Activated naive CD4-positive, alpha-beta T cell treated with anti-CD3 and anti-CD28 coated beads for 36 hours (primary cell): ENCODE measurements at regions not wholly inside any gene's neighbourhood (a gene's known extent, or its start where the extent isn't known, plus 50 kb on each side); places are given as distances from the start of the nearest gene placed in this dataset.
"Not testable (repeated sequence)": the region's sequence is repeated elsewhere in the genome, so short reads cannot be mapped to it uniquely, and the experiment has no call there.

Experiments
- CTCF ChIA-PET: fragments of 350-600 bp; sonication (Branson Sonifier 250); formaldehyde crosslinking; loops from one replicate; lab custom pipeline; 2021; ENCODE audit warnings: antibody characterized with exemption; lab: Charles Lee
- DNase-seq: peaks from one replicate; pipeline ENCODE4 v3.0.0-alpha.2; 2020
- H3K27ac Mint-ChIP-seq: one replicate; pipeline ENCODE4 v1.8.0; 2021; ENCODE audit warnings: mild to moderate bottlenecking, mixed read lengths
- H3K27me3 Mint-ChIP-seq: one replicate; pipeline ENCODE4 v1.8.0; 2021; ENCODE audit warnings: low read depth, mixed read lengths
- H3K36me3 Mint-ChIP-seq: one replicate; pipeline ENCODE4 v1.8.0; 2021; ENCODE audit warnings: low read depth, mixed read lengths
- H3K4me1 Mint-ChIP-seq: one replicate; pipeline ENCODE4 v1.8.0; 2021; ENCODE audit warnings: low read depth, mixed read lengths
- H3K4me3 Mint-ChIP-seq: one replicate; pipeline ENCODE4 v1.8.0; 2021; ENCODE audit warnings: mild to moderate bottlenecking, moderate library complexity, mixed read lengths
- H3K9me3 Mint-ChIP-seq: one replicate; pipeline ENCODE4 v1.8.0; 2021; ENCODE audit warnings: mixed read lengths
- intact Hi-C: fragments of 100-400 bp; cut with micrococcal nuclease; formaldehyde crosslinking; loops from one replicate; pipeline ENCODE4 v1.15.1; 2023

- peaks cover 6% of the 10 kb centered on the region for H3K9me3 Mint-ChIP-seq
- H3K27ac Mint-ChIP-seq, result no peak overlapping the region
- CTCF ChIA-PET, result no interaction called here
- H3K4me3 Mint-ChIP-seq, result no peak overlapping the region
- DNase-seq, result no peak
- no peaks in the 10 kb centered on the region for H3K4me1 Mint-ChIP-seq
- intact Hi-C loops, result no loop called here
- H3K27me3 Mint-ChIP-seq, result no peaks in the 10 kb centered on the region
- no peaks in the 10 kb centered on the region for H3K36me3 Mint-ChIP-seq
Observed at GRCh38 chr4:181776264-181777054, 466.7 kb upstream of the TENM3 start.

DNA sequence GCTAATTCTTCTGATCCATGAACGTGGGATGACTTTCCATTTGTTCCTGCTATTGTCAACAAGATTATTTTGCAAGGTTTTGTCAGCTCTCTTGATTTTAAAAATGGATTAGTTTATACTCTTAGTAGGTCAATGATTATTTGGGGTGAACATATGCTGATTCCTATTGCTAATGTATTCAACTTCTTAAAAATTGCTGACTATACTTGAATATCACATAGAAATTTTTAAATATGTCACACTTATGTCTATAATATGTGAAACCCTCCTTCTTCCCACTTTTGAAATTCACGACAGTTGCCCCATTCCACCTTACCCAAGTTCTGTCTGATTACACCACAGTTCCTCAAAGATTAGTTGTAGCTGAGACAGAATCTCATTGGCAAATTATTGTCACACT is 465.7 kb upstream of the TENM3 start:
- no peaks in the 10 kb centered on the region for H3K27me3 Mint-ChIP-seq
- H3K4me1 Mint-ChIP-seq, result no peaks in the 10 kb centered on the region
- CTCF ChIA-PET, result interaction anchor here (0.7 kb wide), 1 partner anchor 1296 kb away, joined by 3 read pairs; no protein-coding TSS in a partner anchor
- no peak for DNase-seq
- peaks cover 8% of the 10 kb centered on the region for H3K9me3 Mint-ChIP-seq
- H3K36me3 Mint-ChIP-seq, result no peaks in the 10 kb centered on the region
- intact Hi-C loops, result no loop called here
- no peak overlapping the region for H3K4me3 Mint-ChIP-seq
- H3K27ac Mint-ChIP-seq, result no peak overlapping the region

DNA sequence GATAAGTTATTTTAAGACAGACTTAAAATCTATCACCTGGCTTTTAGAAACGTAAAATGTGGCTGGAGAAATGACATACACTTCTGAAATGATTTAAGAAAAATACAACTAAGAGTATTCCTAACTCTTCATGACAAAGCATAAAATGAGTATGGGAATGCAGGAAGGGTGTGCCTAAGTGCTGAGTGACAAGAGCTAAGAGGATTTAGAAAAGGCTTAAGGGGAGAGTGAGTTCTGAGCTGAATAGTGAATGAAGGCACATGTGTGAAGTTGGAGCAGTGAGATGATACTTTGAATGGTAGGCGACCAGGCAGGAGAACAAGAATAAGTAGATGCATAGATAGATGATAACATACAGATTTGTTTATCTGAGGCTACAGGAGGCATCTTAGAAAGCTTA is 458.3 kb upstream of the TENM3 start:
- Mint-ChIP-seq H3K27ac (no peak overlapping the region), H3K36me3 (no peaks in the 10 kb centered on the region), H3K27me3 (no peaks in the 10 kb centered on the region), H3K4me1 (no peaks in the 10 kb centered on the region), H3K4me3 (no peak overlapping the region), H3K9me3 (peaks cover 5% of the 10 kb centered on the region)
- DNase-seq, result no peak
- intact Hi-C loops, result no loop called here
- CTCF ChIA-PET, result no interaction called here

GRCh38 chr4:181792641-181793040 is 450.6 kb upstream of the TENM3 start:
- intact Hi-C loops, result no loop called here

DNA sequence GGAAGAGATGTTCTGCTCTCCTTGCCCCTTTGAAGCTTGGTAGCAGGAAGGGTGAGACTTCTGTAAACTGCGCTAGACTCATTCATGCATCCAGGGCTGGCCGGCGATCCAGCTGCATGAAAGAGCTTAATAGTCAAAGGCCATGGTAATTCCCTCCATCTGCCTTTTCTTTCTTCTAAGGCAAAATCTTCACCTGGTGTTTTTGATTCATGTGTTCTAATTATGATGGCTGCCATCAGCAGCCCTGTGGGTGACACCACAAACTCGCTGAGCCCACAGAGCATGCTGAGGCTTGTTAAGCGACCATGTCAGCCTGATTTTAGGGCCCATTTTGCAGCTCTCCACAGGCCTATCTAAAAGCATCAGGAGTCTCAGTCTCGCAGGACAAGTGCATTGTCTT is 450.1 kb upstream of the TENM3 start:
- Mint-ChIP-seq H3K36me3 (no peaks in the 10 kb centered on the region), H3K4me3 (no peak overlapping the region), H3K9me3 (peaks cover 13% of the 10 kb centered on the region), H3K4me1 (no peaks in the 10 kb centered on the region), H3K27ac (no peak overlapping the region), H3K27me3 (no peaks in the 10 kb centered on the region)
- DNase-seq, result no peak
- CTCF ChIA-PET, result interaction anchor here (0.6 kb wide), 1 partner anchor 1188 kb away, joined by 3 read pairs; no protein-coding TSS in a partner anchor
- intact Hi-C loops, result no loop called here

More at GRCh38 chr4:181792641-181793040, 450.6 kb upstream of the TENM3 start:
- Mint-ChIP-seq H3K27ac (no peak overlapping the region), H3K36me3 (no peaks in the 10 kb centered on the region), H3K9me3 (peaks cover 14% of the 10 kb centered on the region), H3K4me1 (no peaks in the 10 kb centered on the region), H3K4me3 (no peak overlapping the region), H3K27me3 (no peaks in the 10 kb centered on the region)
- no peak for DNase-seq
- CTCF ChIA-PET, result interaction anchor here (0.6 kb wide), 1 partner anchor 1188 kb away, joined by 3 read pairs; no protein-coding TSS in a partner anchor

DNA sequence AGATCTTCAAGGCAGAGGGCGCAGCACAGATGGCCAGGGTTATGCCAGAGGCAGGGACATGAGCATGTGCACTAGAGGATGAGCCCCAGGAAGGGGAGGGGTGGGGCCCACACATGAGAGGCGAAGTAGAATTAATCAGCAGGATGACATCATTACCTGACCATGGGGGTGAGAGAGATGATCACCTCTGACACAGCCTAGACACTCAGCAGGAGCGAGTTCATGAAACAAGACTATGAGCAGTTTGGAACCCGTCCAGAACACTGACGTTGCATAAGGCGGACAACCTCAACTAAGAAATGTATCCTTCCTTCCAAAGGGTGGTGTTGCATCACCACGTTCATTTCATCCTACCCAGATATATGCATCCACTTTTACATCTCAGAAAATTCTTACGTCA is 446.7 kb upstream of the TENM3 start:
- peaks cover 13% of the 10 kb centered on the region for H3K9me3 Mint-ChIP-seq
- H3K27ac Mint-ChIP-seq, result no peak overlapping the region
- H3K27me3 Mint-ChIP-seq, result no peaks in the 10 kb centered on the region
- CTCF ChIA-PET, result no interaction called here
- H3K4me3 Mint-ChIP-seq, result no peak overlapping the region
- no peaks in the 10 kb centered on the region for H3K4me1 Mint-ChIP-seq
- H3K36me3 Mint-ChIP-seq, result no peaks in the 10 kb centered on the region
- DNase-seq, result no peak
- intact Hi-C loops, result no loop called here

GRCh38 chr4:181798536-181798935 is 444.7 kb upstream of the TENM3 start:
- Mint-ChIP-seq H3K27me3 (no peaks in the 10 kb centered on the region), H3K9me3 (peaks cover 13% of the 10 kb centered on the region), H3K27ac (no peak overlapping the region), H3K4me3 (no peak overlapping the region), H3K4me1 (no peaks in the 10 kb centered on the region), H3K36me3 (no peaks in the 10 kb centered on the region)
- CTCF ChIA-PET, result no interaction called here
- DNase-seq, result no peak
- intact Hi-C loops, result no loop called here

DNA sequence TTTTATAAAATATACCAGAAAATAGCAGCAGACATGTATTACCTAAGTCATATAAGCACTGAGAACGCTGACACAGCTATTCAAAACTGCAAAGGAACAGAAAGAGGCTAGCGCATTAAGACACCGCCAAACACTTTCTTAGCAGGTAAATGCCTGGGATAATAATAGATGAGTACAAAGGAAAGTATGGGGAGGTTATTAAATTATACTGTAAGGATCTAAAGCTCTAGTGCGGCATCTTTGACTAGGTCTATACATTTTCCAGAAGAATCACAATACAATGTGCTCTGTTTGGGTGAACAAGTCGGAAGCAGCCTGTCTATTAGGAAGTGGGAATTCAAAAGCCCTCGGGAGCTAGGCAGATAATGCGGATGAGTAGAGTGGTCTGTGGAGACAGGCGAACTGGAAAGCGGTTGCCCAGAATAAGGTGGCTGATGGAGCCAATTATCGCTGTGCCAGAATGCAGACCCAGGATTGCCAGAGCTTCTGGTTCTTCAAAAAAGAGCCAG is 443.6 kb upstream of the TENM3 start:
- peaks cover 10% of the 10 kb centered on the region for H3K9me3 Mint-ChIP-seq
- no peak for DNase-seq
- no peak overlapping the region for H3K4me3 Mint-ChIP-seq
- intact Hi-C loops, result no loop called here
- no peaks in the 10 kb centered on the region for H3K27me3 Mint-ChIP-seq
- no peaks in the 10 kb centered on the region for H3K36me3 Mint-ChIP-seq
- CTCF ChIA-PET, result no interaction called here
- no peaks in the 10 kb centered on the region for H3K4me1 Mint-ChIP-seq
- no peak overlapping the region for H3K27ac Mint-ChIP-seq

DNA sequence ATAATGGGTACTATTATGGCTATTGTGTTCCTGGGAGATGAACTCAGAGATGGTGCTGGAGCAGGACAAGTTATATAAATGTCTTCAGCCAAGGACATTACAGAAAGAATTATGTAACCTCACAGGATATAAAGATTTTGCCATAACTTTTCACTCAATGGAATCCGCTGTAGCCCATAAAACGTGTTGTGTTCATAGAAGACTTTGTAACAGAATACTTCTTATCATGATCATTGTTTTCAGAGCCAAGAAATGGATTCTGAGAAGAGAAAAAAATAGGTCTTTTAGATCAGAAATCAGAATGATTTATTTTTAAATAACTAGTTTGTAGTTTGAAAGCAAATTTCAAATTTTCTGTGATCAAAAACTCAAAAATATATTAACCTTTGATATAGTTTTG is 441.0 kb upstream of the TENM3 start:
- CTCF ChIA-PET, result no interaction called here
- Mint-ChIP-seq H3K27ac (no peak overlapping the region), H3K27me3 (no peaks in the 10 kb centered on the region), H3K4me3 (no peak overlapping the region), H3K9me3 (no peaks in the 10 kb centered on the region), H3K36me3 (no peaks in the 10 kb centered on the region), H3K4me1 (no peaks in the 10 kb centered on the region)
- DNase-seq, result no peak
- intact Hi-C loops, result no loop called here

DNA sequence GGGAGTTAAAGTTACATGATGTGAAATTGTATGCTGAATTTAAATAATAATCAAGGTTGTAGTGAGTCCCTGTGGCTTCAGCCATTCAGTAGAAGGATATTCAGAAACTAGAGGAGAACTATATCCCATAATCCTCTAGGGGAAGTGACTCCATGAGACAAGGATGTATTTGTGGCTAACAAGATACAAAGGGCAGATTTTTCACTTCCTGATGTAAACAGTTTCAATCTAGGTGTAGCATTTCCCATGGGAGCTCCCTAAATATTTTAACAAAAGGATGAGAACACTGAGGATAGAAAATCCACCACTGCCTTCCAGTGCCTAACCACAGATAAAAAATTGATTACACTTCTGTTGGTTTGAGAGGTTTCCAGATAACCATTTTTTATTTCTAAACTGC is 435.4 kb upstream of the TENM3 start:
- peaks cover 5% of the 10 kb centered on the region for H3K9me3 Mint-ChIP-seq
- H3K27ac Mint-ChIP-seq, result no peak overlapping the region
- intact Hi-C loops, result no loop called here
- no peak for DNase-seq
- CTCF ChIA-PET, result no interaction called here
- no peaks in the 10 kb centered on the region for H3K36me3 Mint-ChIP-seq
- no peak overlapping the region for H3K4me3 Mint-ChIP-seq
- H3K27me3 Mint-ChIP-seq, result no peaks in the 10 kb centered on the region
- H3K4me1 Mint-ChIP-seq, result no peaks in the 10 kb centered on the region

GRCh38 chr4:181810711-181811110 is 432.5 kb upstream of the TENM3 start:
- H3K4me3 Mint-ChIP-seq, result no peak overlapping the region
- H3K4me1 Mint-ChIP-seq, result no peaks in the 10 kb centered on the region
- intact Hi-C loops, result no loop called here
- CTCF ChIA-PET, result no interaction called here
- no peak overlapping the region for H3K27ac Mint-ChIP-seq
- H3K9me3 Mint-ChIP-seq, result peaks cover 5% of the 10 kb centered on the region
- no peak for DNase-seq
- no peaks in the 10 kb centered on the region for H3K36me3 Mint-ChIP-seq
- H3K27me3 Mint-ChIP-seq, result no peaks in the 10 kb centered on the region

- H3K36me3 Mint-ChIP-seq, H3K27me3 Mint-ChIP-seq, H3K9me3 Mint-ChIP-seq, H3K27ac Mint-ChIP-seq, intact Hi-C loops, H3K4me3 Mint-ChIP-seq, H3K4me1 Mint-ChIP-seq, DNase-seq, CTCF ChIA-PET: not testable (repeated sequence)
Observed at GRCh38 chr4:181811550-181811949, 431.7 kb upstream of the TENM3 start.

GRCh38 chr4:181819946-181820345 is 423.3 kb upstream of the TENM3 start:
- CTCF ChIA-PET, result interaction anchor here (0.7 kb wide), 1 partner anchor 67 kb away, joined by 3 read pairs; no protein-coding TSS in a partner anchor
- Mint-ChIP-seq H3K27ac (no peak overlapping the region), H3K36me3 (no peaks in the 10 kb centered on the region), H3K4me3 (no peak overlapping the region), H3K4me1 (no peaks in the 10 kb centered on the region), H3K9me3 (peaks cover 4% of the 10 kb centered on the region), H3K27me3 (no peaks in the 10 kb centered on the region)
- intact Hi-C loops, result no loop called here
- no peak for DNase-seq
